H1 (cell line): ENCODE measurements at regions not wholly inside any gene's neighbourhood (a gene's known extent, or its start where the extent isn't known, plus 50 kb on each side); places are given as distances from the start of the nearest gene placed in this dataset.
"Not testable (repeated sequence)": the region's sequence is repeated elsewhere in the genome, so short reads cannot be mapped to it uniquely, and the experiment has no call there.

Experiments
- CTCF ChIA-PET: fragments of 300-600 bp; sonication (Branson Sonifier 250); formaldehyde crosslinking; loops from one replicate; lab custom pipeline; 2021; ENCODE audit not compliant: partially characterized antibody; lab: Charles Lee
- POLR2A ChIA-PET: fragments of 300-600 bp; sonication (Branson Sonifier 250); formaldehyde crosslinking; loops from one replicate; lab custom pipeline; 2021; ENCODE audit warnings: inconsistent platforms; ENCODE audit not compliant: partially characterized antibody; lab: Charles Lee
- DNase-seq, 2 experiments: peaks; one replicate each; pipeline versions ENCODE4 v3.0.0 to v3.0.0-alpha.2; 2010 to 2022; ENCODE audit warnings: low spot score in 2 of 2, low read depth in 1 of 2, mixed read lengths in 1 of 2
- FAIRE-seq: peaks from 2 replicates; lab custom pipeline; 2011; peaks lifted over from hg19 to GRCh38; lab: Jason Lieb, UNC
- H2AFZ ChIP-seq: 2 replicates; pipeline ENCODE4 v1.8.1; 2012; ENCODE audit warnings: low read length, inconsistent platforms
- H2AK5ac ChIP-seq: 2 replicates; pipeline ENCODE4 v1.6.1; 2013; ENCODE audit warnings: low read depth, low read length
- H2BK120ac ChIP-seq: replicated peaks from 2 replicates; pipeline ENCODE3; 2013; ENCODE audit warnings: low read depth, low read length, inconsistent platforms
- H2BK12ac ChIP-seq: 2 replicates; pipeline ENCODE4 v1.6.1; 2013; ENCODE audit warnings: low read depth, low read length
- H2BK15ac ChIP-seq: 2 replicates; pipeline ENCODE4 v1.6.1; 2013; ENCODE audit warnings: low read length
- H2BK20ac ChIP-seq: 2 replicates; pipeline ENCODE4 v1.6.1; 2013; ENCODE audit warnings: low read length
- H2BK5ac ChIP-seq: 2 replicates; pipeline ENCODE4 v1.6.1; 2013; ENCODE audit warnings: low read depth, low read length
- H3K14ac ChIP-seq: 2 replicates; pipeline ENCODE4 v1.6.1; 2013; ENCODE audit warnings: inconsistent platforms; ENCODE audit not compliant: insufficient read length
- H3K18ac ChIP-seq: 2 replicates; pipeline ENCODE4 v1.6.1; 2013; ENCODE audit warnings: low read length; ENCODE audit errors: extremely low read depth
- H3K23ac ChIP-seq: 2 replicates; pipeline ENCODE4 v1.6.1; 2013; ENCODE audit warnings: inconsistent platforms; ENCODE audit not compliant: insufficient read length
- H3K23me2 ChIP-seq: 2 replicates; pipeline ENCODE4 v1.6.1; 2013; ENCODE audit warnings: low read depth, low read length
- H3K27ac ChIP-seq: 2 replicates; pipeline ENCODE4 v1.6.1; 2011; ENCODE audit warnings: low read depth, low read length, inconsistent platforms
- H3K27me3 ChIP-seq, 4 experiments: replicated peaks in 1 of 4; 1 replicate in 1 of 4; 2 replicates in 3 of 4; pipeline versions ENCODE4 v1.6.1 to v1.8.1; 2011 to 2013; ENCODE audit warnings: low read length in 3 of 4, mild to moderate bottlenecking in 3 of 4, inconsistent platforms in 2 of 4, mixed read lengths in 2 of 4, moderate library complexity in 1 of 4; ENCODE audit not compliant: control insufficient read depth in 3 of 4, insufficient read depth in 3 of 4; ENCODE audit errors: extremely low read depth in 1 of 4
- H3K36me3 ChIP-seq, 4 experiments: 2 replicates each; pipeline versions ENCODE4 v1.6.1 to v1.8.1; 2011 to 2013; ENCODE audit warnings: mild to moderate bottlenecking in 4 of 4, low read length in 3 of 4, moderate library complexity in 2 of 4, control low read depth in 1 of 4, inconsistent platforms in 1 of 4; ENCODE audit not compliant: insufficient read depth in 4 of 4, control insufficient read depth in 2 of 4
- H3K4ac ChIP-seq: replicated peaks from 2 replicates; pipeline ENCODE3; 2013; ENCODE audit warnings: low read length, low read depth, mixed read lengths, inconsistent platforms; ENCODE audit not compliant: insufficient read length
- H3K4me1 ChIP-seq, 4 experiments: replicated peaks in 1 of 4; 1 replicate in 1 of 4; 2 replicates in 3 of 4; pipeline versions ENCODE4 v1.6.1 to v1.8.1; 2011 to 2013; ENCODE audit warnings: low read length in 3 of 4, inconsistent platforms in 2 of 4, mixed read lengths in 1 of 4; ENCODE audit not compliant: insufficient read depth in 4 of 4, control insufficient read depth in 3 of 4
- H3K4me2 ChIP-seq, 2 experiments: 2 replicates each; pipeline versions ENCODE4 v1.6.1 to v1.8.1; 2011 to 2013; ENCODE audit warnings: low read depth in 2 of 2, low read length in 2 of 2, control low read depth in 1 of 2, inconsistent platforms in 1 of 2, mild to moderate bottlenecking in 1 of 2; ENCODE audit not compliant: insufficient read depth in 1 of 2
- H3K4me3 ChIP-seq, 4 experiments: fragments of 200-600, 300-600 bp in 1 of 4; sonication (generic), shearing (Covaris generic), sonication (Bioruptor Twin) in 1 of 4; 2 replicates each; pipeline versions ENCODE4 v1.5.1 to v1.8.1; 2011 to 2016; ENCODE audit warnings: low read length in 4 of 4, low read depth in 3 of 4, control low read depth in 2 of 4, inconsistent platforms in 2 of 4, mild to moderate bottlenecking in 2 of 4, mixed read lengths in 1 of 4, moderate library complexity in 1 of 4; ENCODE audit not compliant: insufficient read depth in 2 of 4; ENCODE audit errors: extremely low read depth in 1 of 4
- H3K56ac ChIP-seq: replicated peaks from 2 replicates; pipeline ENCODE3; 2013; ENCODE audit warnings: low read depth, mild to moderate bottlenecking, mixed read lengths, low read length, inconsistent platforms; ENCODE audit not compliant: insufficient read length
- H3K79me1 ChIP-seq: 2 replicates; pipeline ENCODE4 v1.6.1; 2013; ENCODE audit warnings: low read depth, low read length, control low read depth
- H3K79me2 ChIP-seq, 2 experiments: 2 replicates each; pipeline versions ENCODE4 v1.6.1 to v1.8.1; 2012 to 2013; ENCODE audit warnings: low read length in 2 of 2, mild to moderate bottlenecking in 2 of 2, inconsistent platforms in 1 of 2; ENCODE audit not compliant: insufficient read depth in 2 of 2, control insufficient read depth in 1 of 2
- H3K9ac ChIP-seq, 4 experiments: replicated peaks in 1 of 4; 1 replicate in 1 of 4; 2 replicates in 3 of 4; pipeline versions ENCODE4 v1.6.1 to v1.8.1; 2011 to 2013; ENCODE audit warnings: low read depth in 3 of 4, low read length in 3 of 4, control low read depth in 2 of 4, mild to moderate bottlenecking in 2 of 4, moderate library complexity in 2 of 4, inconsistent platforms in 1 of 4; ENCODE audit errors: extremely low read depth in 1 of 4
- H3K9me3 ChIP-seq, 2 experiments: 2 replicates each; pipeline versions ENCODE4 v1.6.1 to v1.8.1; 2012 to 2013; ENCODE audit warnings: mild to moderate bottlenecking in 2 of 2, moderate library complexity in 2 of 2, control low read depth in 1 of 2, inconsistent platforms in 1 of 2, low read depth in 1 of 2, low read length in 1 of 2, mixed read lengths in 1 of 2; ENCODE audit not compliant: insufficient read depth in 2 of 2
- H4K20me1 ChIP-seq, 2 experiments: replicated peaks in 1 of 2; 2 replicates each; pipeline versions ENCODE3 to v1.8.1; 2011 to 2013; ENCODE audit warnings: inconsistent platforms in 2 of 2, low read length in 2 of 2, mild to moderate bottlenecking in 1 of 2; ENCODE audit not compliant: insufficient read depth in 2 of 2, control insufficient read depth in 1 of 2
- H4K5ac ChIP-seq: 2 replicates; pipeline ENCODE4 v1.6.1; 2013; ENCODE audit warnings: low read length, low read depth, mixed read lengths, inconsistent platforms; ENCODE audit not compliant: insufficient read length
- H4K8ac ChIP-seq: 2 replicates; pipeline ENCODE4 v1.8.0; 2013; ENCODE audit warnings: mild to moderate bottlenecking, moderate library complexity, low read length, inconsistent platforms; ENCODE audit not compliant: insufficient read depth; ENCODE audit errors: extremely low read depth
- H4K91ac ChIP-seq: replicated peaks from 2 replicates; pipeline ENCODE3; 2013; ENCODE audit warnings: low read length, mixed read lengths, inconsistent platforms; ENCODE audit not compliant: insufficient read length
- JUN ChIP-seq: IDR thresholded peaks from 2 replicates; pipeline ENCODE4 v1.6.1; 2011; ENCODE audit warnings: low read depth, mild to moderate bottlenecking, improper control_type of control experiment, low read length
- MAFK ChIP-seq: IDR thresholded peaks from 2 replicates; pipeline ENCODE4 v1.6.1; 2012; ENCODE audit warnings: low read depth, mild to moderate bottlenecking, improper control_type of control experiment, low read length
- TAF1 ChIP-seq: IDR thresholded peaks from 2 replicates; pipeline ENCODE4 v1.6.1; 2011; ENCODE audit warnings: mild to moderate bottlenecking, low read depth, low read length
- WGBS, 2 experiments: shearing (Covaris generic) in 1 of 2; methylation state at CpG; one replicate each; pipeline versions ENCODE4 v1.1.6 to v1.1.7; 2013 to 2015; ENCODE audit warnings: low lambda C conversion rate in 2 of 2, mixed read lengths in 2 of 2, inconsistent platforms in 1 of 2, low coverage in 1 of 2, missing lambda C conversion rate in 1 of 2; ENCODE audit not compliant: insufficient replicate concordance in 2 of 2, insufficient coverage in 1 of 2, insufficient read length in 1 of 2; ENCODE audit errors: extremely low coverage in 1 of 2, missing lambda C conversion rate in 1 of 2; 5-methylcytosine and 5-hydroxymethylcytosine counted together

GRCh38 chr13:88288326-88288725 is 617.2 kb downstream of the SLITRK5 start (continued):
- TF ChIP-seq JUN (no peak), TAF1 (no peak), MAFK (no peak)

- H4K20me1 ChIP-seq, H3K27me3 ChIP-seq, H2BK20ac ChIP-seq, H2BK15ac ChIP-seq, H3K9me3 ChIP-seq, H3K9ac ChIP-seq, H3K23me2 ChIP-seq, H3K4ac ChIP-seq, FAIRE-seq, H3K18ac ChIP-seq, H3K56ac ChIP-seq, H4K91ac ChIP-seq, H3K79me1 ChIP-seq, H2AK5ac ChIP-seq, H3K4me3 ChIP-seq, H2BK5ac ChIP-seq, H3K14ac ChIP-seq, H2BK120ac ChIP-seq, H2AFZ ChIP-seq, CTCF ChIA-PET, H3K23ac ChIP-seq, H3K36me3 ChIP-seq, H4K8ac ChIP-seq, H3K4me2 ChIP-seq, H3K4me1 ChIP-seq, H4K5ac ChIP-seq, POLR2A ChIA-PET, H2BK12ac ChIP-seq, H3K27ac ChIP-seq, H3K79me2 ChIP-seq, DNase-seq: not testable (repeated sequence)
- WGBS, 2 experiments: 95% methylated on average over 16 of the region's 26 CpGs; no CpG with 5 or more reads in 1 of the 2 experiments
These were observed 620.6 kb downstream of the SLITRK5 start for GRCh38 chr13:88291731-88292130.
